ENCODE measurements at regions not wholly inside any gene's neighbourhood (a gene's known extent, or its start where the extent isn't known, plus 50 kb on each side); places are given as distances from the start of the nearest gene placed in this dataset.

DNA sequence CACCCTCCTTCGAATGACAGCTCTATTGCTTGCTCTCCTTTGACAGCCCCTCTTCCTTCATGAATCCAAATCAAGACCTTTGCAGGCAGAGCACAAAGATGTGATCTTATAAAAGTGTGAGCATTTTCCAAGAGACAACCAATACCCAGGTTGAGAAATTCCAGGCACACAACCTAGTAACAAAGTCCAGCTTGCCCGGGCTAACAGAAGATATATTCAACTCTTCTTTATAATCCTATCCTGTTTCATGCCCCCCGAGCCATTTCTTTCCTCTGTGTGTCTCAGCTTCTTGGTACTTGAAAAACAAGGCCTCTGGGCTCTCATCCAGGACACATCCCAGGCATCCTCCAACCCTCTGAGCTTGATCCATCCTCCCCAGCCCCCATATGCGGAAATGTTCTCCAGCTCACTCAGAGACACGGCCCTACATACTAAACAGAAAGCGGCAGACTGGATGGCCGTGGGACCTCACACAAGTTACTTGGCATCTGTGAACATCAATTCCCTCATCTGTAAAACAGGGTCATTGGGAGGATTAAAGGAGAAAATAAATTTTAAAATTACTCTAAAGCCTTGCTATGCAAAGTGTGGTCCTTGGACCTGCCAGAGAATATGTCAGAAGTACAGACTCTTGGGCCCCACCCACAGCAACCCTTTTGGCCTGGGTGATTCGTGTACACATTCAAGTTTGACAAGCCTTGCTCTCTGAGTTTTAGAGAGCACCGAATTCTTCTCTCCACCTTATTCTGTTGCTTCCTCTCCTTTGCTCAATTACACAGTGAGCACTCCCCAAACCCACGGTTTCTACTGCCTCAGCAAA is 627.0 kb downstream of the BCOR start:
- H3K27me3 Mint-ChIP-seq = no peaks in the 10 kb centered on the region
- H3K4me1 Mint-ChIP-seq = no peaks in the 10 kb centered on the region
- H3K36me3 Mint-ChIP-seq (ENCODE audit: low read depth) = no peaks in the 10 kb centered on the region
- H3K27ac Mint-ChIP-seq = no peak overlapping the region
- no peaks in the 10 kb centered on the region for H3K9me3 Mint-ChIP-seq
- no peak for ATAC-seq (replicated peaks)
- H3K4me3 Mint-ChIP-seq = no peak overlapping the region

DNA sequence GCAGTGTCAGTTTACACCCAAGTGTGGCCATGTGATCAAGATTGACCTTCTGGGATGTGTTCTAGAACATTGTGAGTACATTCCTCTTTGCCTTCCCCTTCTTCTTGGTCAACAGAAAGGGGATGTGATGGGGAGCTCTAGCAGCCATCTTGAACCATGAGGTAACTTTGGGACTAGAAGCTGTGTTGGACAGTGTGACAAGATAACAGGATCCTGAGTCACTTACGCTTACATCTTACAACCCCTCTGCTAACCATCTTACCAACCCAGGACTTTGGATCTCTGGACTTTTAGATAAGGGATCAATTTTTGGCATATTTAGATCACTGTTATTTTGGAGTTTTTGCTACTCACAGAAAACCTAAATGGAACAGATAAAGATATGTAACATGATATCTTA is 625.6 kb downstream of the BCOR start:
- no peak overlapping the region for H3K27ac Mint-ChIP-seq
- no peaks in the 10 kb centered on the region for H3K36me3 Mint-ChIP-seq (ENCODE audit: low read depth)
- H3K4me3 Mint-ChIP-seq = no peak overlapping the region
- H3K9me3 Mint-ChIP-seq = no peaks in the 10 kb centered on the region
- no peaks in the 10 kb centered on the region for H3K27me3 Mint-ChIP-seq
- H3K4me1 Mint-ChIP-seq = no peaks in the 10 kb centered on the region
- no peak for ATAC-seq (replicated peaks)

DNA sequence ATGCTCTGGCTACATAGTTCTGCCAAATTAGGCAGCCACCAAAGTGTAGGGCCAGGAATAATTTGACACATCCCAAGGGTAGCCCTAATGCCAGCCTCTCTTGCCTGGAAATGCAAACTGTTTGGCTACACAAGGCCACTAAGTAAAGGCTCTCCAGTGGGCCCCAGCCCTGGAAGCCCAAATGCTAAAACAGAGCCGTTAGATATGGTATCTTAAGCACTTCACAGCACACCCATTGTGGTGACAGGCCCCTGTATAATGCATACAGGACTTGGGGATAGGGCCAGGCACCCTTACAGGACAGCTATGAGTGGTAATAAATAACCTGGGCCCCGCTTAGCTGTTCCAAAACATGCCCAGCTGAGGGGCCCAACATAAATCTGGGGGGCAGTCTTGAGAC is 623.9 kb downstream of the BCOR start:
- no peak overlapping the region for H3K27ac Mint-ChIP-seq
- no peak for ATAC-seq (replicated peaks)
- no peaks in the 10 kb centered on the region for H3K36me3 Mint-ChIP-seq (ENCODE audit: low read depth)
- H3K4me3 Mint-ChIP-seq = no peak overlapping the region
- no peaks in the 10 kb centered on the region for H3K27me3 Mint-ChIP-seq
- H3K9me3 Mint-ChIP-seq = no peaks in the 10 kb centered on the region
- H3K4me1 Mint-ChIP-seq = no peaks in the 10 kb centered on the region

- Mint-ChIP-seq H3K27me3 (no peaks in the 10 kb centered on the region), H3K4me3 (no peak overlapping the region), H3K27ac (no peak overlapping the region), H3K9me3 (no peaks in the 10 kb centered on the region), H3K4me1 (no peaks in the 10 kb centered on the region), H3K36me3 (ENCODE audit: low read depth) (no peaks in the 10 kb centered on the region)
- no peak for ATAC-seq (replicated peaks)
These were observed 622.4 kb downstream of the BCOR start for GRCh38 chrX:39475372-39475771.

- Mint-ChIP-seq H3K27me3 (no peaks in the 10 kb centered on the region), H3K27ac (no peak overlapping the region), H3K4me1 (no peaks in the 10 kb centered on the region), H3K9me3 (no peaks in the 10 kb centered on the region), H3K4me3 (no peak overlapping the region), H3K36me3 (ENCODE audit: low read depth) (no peaks in the 10 kb centered on the region)
- no peak for ATAC-seq (replicated peaks)
These were observed 621.1 kb downstream of the BCOR start for GRCh38 chrX:39476604-39477021.

- Mint-ChIP-seq H3K27ac (no peak overlapping the region), H3K9me3 (no peaks in the 10 kb centered on the region), H3K4me3 (no peak overlapping the region), H3K4me1 (no peaks in the 10 kb centered on the region), H3K36me3 (ENCODE audit: low read depth) (no peaks in the 10 kb centered on the region), H3K27me3 (no peaks in the 10 kb centered on the region)
- ATAC-seq (replicated peaks) = no peak
These were observed 620.6 kb downstream of the BCOR start for GRCh38 chrX:39477031-39477761.

GRCh38 chrX:39477762-39478120 is 620.0 kb downstream of the BCOR start:
- H3K27ac Mint-ChIP-seq = no peak overlapping the region
- H3K9me3 Mint-ChIP-seq = no peaks in the 10 kb centered on the region
- no peaks in the 10 kb centered on the region for H3K27me3 Mint-ChIP-seq
- H3K36me3 Mint-ChIP-seq (ENCODE audit: low read depth) = no peaks in the 10 kb centered on the region
- no peak overlapping the region for H3K4me3 Mint-ChIP-seq
- H3K4me1 Mint-ChIP-seq = no peaks in the 10 kb centered on the region
- no peak for ATAC-seq (replicated peaks)

- Mint-ChIP-seq H3K36me3 (ENCODE audit: low read depth) (no peaks in the 10 kb centered on the region), H3K4me1 (no peaks in the 10 kb centered on the region)
These were observed 617.9 kb downstream of the BCOR start for GRCh38 chrX:39479856-39480255.

DNA sequence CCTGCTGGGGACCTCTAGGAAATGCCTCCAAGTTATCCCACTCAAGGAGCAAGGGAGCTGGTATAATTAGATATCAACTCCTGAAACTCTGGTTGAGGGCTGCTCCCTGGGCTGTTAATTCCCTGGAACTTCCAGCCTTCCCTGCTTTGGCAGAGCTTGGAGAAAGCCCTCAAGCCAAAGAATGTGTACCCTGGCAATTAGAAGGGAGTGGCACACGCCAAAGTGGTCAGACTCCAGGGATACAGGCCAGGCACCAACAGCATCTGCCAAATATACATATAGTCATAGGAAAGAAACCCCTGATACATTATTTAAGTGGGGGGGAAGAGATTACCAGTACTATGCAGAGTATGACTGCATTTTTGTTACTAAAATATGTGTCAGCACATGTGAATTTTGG is 616.8 kb downstream of the BCOR start:
- Mint-ChIP-seq H3K4me3 (no peak overlapping the region), H3K27me3 (no peaks in the 10 kb centered on the region), H3K4me1 (no peaks in the 10 kb centered on the region), H3K36me3 (ENCODE audit: low read depth) (no peaks in the 10 kb centered on the region), H3K27ac (no peak overlapping the region), H3K9me3 (no peaks in the 10 kb centered on the region)
- ATAC-seq (replicated peaks) = no peak

More at GRCh38 chrX:39479856-39480255, 617.9 kb downstream of the BCOR start:
- ATAC-seq (replicated peaks) = no peak
- peak overlapping the region; percentile 56 for H3K27ac Mint-ChIP-seq
- no peaks in the 10 kb centered on the region for H3K27me3 Mint-ChIP-seq
- H3K9me3 Mint-ChIP-seq = no peaks in the 10 kb centered on the region
- no peak overlapping the region for H3K4me3 Mint-ChIP-seq

GRCh38 chrX:39481621-39482020 is 616.1 kb downstream of the BCOR start:
- Mint-ChIP-seq H3K9me3 (no peaks in the 10 kb centered on the region), H3K4me1 (no peaks in the 10 kb centered on the region), H3K4me3 (no peak overlapping the region), H3K36me3 (ENCODE audit: low read depth) (no peaks in the 10 kb centered on the region), H3K27me3 (no peaks in the 10 kb centered on the region), H3K27ac (no peak overlapping the region)
- no peak for ATAC-seq (replicated peaks)

GRCh38 chrX:39484159-39485068 is 613.3 kb downstream of the BCOR start:
- no peak for ATAC-seq (replicated peaks)
- Mint-ChIP-seq H3K36me3 (ENCODE audit: low read depth) (no peaks in the 10 kb centered on the region), H3K9me3 (no peaks in the 10 kb centered on the region), H3K27ac (no peak overlapping the region), H3K4me3 (no peak overlapping the region), H3K4me1 (no peaks in the 10 kb centered on the region), H3K27me3 (no peaks in the 10 kb centered on the region)

DNA sequence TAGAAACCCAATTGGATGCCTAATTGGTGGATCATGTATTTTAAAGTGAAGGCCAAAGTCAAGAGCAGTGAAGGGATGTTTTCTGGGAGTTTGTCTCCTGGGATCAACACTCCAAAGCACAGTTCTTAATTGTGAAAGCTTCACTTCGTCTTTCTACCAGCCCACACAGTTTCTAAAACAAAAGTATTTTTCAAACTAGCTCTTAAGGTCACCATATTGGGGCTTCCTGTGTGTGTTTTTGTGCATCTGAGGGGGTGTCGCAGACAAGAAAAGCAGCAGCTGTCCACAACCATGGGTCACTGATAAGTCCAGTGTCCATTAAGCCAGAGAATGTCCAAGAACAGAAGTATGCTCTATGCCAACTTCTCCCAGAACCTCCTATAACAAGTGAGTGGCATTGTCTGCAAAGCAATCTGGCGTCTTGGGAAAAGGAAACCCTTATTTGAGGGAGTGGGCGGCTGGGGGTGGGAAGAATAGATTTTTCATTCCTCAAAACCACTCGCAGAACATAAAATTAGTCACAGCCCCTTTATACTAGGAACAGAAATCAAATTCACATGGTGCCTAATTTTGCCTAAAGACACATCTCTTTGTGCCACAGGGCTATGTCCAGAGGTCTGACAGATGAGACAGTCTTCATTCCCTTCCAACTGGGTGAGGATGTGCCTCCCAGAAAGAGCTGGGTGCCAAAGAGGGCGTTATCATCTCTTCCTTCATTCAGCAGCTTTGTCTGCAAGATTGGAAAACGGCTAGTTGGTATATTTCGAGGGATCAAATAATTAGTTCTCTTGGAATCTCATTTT is 610.4 kb downstream of the BCOR start:
- Mint-ChIP-seq H3K27ac (peak overlapping the region; percentile 71), H3K36me3 (ENCODE audit: low read depth) (no peaks in the 10 kb centered on the region)

GRCh38 chrX:39487969-39488330 is 609.8 kb downstream of the BCOR start:
- Mint-ChIP-seq H3K9me3 (no peaks in the 10 kb centered on the region), H3K27me3 (no peaks in the 10 kb centered on the region), H3K4me3 (peak overlapping the region; percentile 41), H3K36me3 (ENCODE audit: low read depth) (no peaks in the 10 kb centered on the region), H3K4me1 (peaks cover 17% of the 10 kb centered on the region), H3K27ac (peak overlapping the region; percentile 71)
- ATAC-seq (replicated peaks) = no peak

More for the DNA sequence above, 610.4 kb downstream of the BCOR start:
- Mint-ChIP-seq H3K4me3 (peak overlapping the region; percentile 41), H3K27me3 (no peaks in the 10 kb centered on the region), H3K4me1 (peaks cover 12% of the 10 kb centered on the region), H3K9me3 (no peaks in the 10 kb centered on the region)
- ATAC-seq (replicated peaks) = peak; percentile 18
